Progenitor cell of endocrine pancreas (in vitro differentiated cells): ENCODE measurements at regions not wholly inside any gene's neighbourhood (a gene's known extent, or its start where the extent isn't known, plus 50 kb on each side); places are given as distances from the start of the nearest gene placed in this dataset.

Source experiments
- DNase-seq: peaks from one replicate; pipeline ENCODE4 v3.0.0; 2021; ENCODE audit warnings: low spot score; ENCODE audit not compliant: unreplicated experiment
- H3K27ac Mint-ChIP-seq: 2 replicates; pipeline ENCODE4 v1.8.0; 2021; ENCODE audit warnings: mild to moderate bottlenecking, moderate library complexity, mixed read lengths
- H3K27me3 Mint-ChIP-seq: 2 replicates; pipeline ENCODE4 v1.8.0; 2021; ENCODE audit warnings: mixed read lengths
- H3K36me3 Mint-ChIP-seq: 2 replicates; pipeline ENCODE4 v1.8.0; 2022; ENCODE audit warnings: mixed read lengths; ENCODE audit not compliant: insufficient read depth
- H3K4me1 Mint-ChIP-seq: 2 replicates; pipeline ENCODE4 v1.8.0; 2021; ENCODE audit warnings: low read depth, mixed read lengths
- H3K4me3 Mint-ChIP-seq: 2 replicates; pipeline ENCODE4 v1.8.0; 2021; ENCODE audit warnings: low read depth, mild to moderate bottlenecking, moderate library complexity, mixed read lengths
- H3K9me3 Mint-ChIP-seq: 2 replicates; pipeline ENCODE4 v1.8.0; 2021; ENCODE audit warnings: low read depth, mixed read lengths
- TF ChIP-seq, protein P1 (sequence below): fragments of 200-600 bp; sonication (generic); IDR thresholded peaks from one replicate; pipeline ENCODE4 v1.5.0; 2021; ENCODE audit warnings: antibody characterized with exemption, mild to moderate bottlenecking; ENCODE audit not compliant: unreplicated experiment

DNA sequence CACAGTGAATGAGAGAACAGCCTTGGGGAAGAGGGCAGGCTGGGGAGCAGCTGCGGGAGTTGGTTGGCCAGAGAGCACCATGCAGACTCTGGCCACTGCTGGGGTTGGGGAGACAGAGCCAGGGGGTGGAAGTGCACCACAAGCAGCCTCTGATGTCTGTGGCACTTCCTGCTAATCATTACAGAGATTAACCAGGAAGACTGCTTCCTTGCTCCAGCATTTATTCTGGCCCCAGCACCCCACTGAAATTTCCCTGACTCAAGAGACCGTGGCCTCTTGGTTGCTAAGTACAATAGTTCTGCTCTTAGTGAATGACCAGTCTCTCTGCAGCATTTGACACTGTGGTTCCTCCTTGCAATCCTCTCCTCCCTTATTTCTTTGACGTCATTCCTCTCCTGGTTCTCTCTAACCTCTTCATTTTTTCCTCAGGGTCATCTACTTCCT is 266.2 kb upstream of the ROPN1 start:
- Mint-ChIP-seq H3K4me3 (no peak overlapping the region), H3K4me1 (peaks cover 27% of the 10 kb centered on the region), H3K27me3 (no peaks in the 10 kb centered on the region), H3K36me3 (no peaks in the 10 kb centered on the region), H3K27ac (no peak overlapping the region), H3K9me3 (no peaks in the 10 kb centered on the region)
- TF ChIP-seq, protein P1, sequence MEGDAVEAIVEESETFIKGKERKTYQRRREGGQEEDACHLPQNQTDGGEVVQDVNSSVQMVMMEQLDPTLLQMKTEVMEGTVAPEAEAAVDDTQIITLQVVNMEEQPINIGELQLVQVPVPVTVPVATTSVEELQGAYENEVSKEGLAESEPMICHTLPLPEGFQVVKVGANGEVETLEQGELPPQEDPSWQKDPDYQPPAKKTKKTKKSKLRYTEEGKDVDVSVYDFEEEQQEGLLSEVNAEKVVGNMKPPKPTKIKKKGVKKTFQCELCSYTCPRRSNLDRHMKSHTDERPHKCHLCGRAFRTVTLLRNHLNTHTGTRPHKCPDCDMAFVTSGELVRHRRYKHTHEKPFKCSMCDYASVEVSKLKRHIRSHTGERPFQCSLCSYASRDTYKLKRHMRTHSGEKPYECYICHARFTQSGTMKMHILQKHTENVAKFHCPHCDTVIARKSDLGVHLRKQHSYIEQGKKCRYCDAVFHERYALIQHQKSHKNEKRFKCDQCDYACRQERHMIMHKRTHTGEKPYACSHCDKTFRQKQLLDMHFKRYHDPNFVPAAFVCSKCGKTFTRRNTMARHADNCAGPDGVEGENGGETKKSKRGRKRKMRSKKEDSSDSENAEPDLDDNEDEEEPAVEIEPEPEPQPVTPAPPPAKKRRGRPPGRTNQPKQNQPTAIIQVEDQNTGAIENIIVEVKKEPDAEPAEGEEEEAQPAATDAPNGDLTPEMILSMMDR, result no peak
- DNase-seq, result no peak

DNA sequence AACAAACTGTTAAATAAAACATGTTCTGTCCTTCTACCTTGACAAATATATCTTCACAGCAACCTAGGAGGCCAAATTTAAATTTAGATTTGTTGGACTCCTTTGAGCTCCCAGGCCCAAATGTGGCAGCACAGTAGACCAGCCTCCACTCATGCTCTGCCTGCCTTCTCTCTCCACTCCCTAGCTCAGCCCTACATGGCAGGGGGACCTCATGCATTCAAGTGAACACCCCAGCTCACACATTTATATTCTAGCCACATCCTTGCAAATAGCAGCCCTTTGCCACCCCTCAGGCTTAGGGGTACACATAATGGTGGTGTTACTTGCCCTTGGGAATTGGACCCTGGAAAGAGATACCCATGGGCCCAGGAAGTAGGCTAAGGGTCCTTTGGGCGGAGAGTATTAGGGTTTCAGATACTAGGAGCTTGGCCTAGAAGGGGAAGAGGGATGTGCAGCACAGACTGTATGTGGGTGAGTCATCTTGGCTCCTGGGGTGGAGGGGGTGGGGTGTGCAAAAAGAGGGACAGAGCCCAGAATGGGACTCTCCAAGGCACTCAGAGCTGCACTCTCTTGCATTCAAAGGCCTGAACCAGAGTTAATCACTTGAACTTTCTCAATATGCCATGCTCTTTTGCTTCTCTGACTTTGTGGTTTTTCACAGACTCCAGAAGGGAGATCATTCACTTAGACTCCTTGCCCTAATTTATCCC is 268.4 kb upstream of the ROPN1 start:
- DNase-seq, result no peak
- Mint-ChIP-seq H3K27ac (peak overlapping the region; percentile 44), H3K36me3 (peaks cover 3% of the 10 kb centered on the region), H3K27me3 (no peaks in the 10 kb centered on the region), H3K4me3 (no peak overlapping the region), H3K9me3 (no peaks in the 10 kb centered on the region), H3K4me1 (peaks cover 27% of the 10 kb centered on the region)
- TF ChIP-seq, protein P1, result no peak

DNA sequence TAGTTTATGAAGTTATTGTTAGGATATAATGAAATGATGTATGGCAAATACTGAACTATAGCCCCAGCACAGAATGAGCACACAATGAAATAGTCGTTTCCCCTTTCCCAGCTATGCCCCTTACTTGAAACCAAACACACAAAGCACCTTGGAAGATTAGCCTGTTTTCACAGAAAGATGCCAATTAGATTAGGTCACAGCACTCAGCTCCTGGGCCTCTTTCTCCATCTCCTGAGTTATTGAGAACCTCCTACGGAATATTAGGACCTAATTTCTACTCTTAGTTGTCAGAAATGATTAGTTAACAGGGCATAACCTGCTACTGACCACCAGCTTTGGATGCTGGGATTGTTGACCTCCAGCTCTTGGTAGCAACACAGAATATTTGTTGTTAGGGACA is 269.4 kb upstream of the ROPN1 start:
- peak overlapping the region; percentile 66 for H3K27ac Mint-ChIP-seq

DNA sequence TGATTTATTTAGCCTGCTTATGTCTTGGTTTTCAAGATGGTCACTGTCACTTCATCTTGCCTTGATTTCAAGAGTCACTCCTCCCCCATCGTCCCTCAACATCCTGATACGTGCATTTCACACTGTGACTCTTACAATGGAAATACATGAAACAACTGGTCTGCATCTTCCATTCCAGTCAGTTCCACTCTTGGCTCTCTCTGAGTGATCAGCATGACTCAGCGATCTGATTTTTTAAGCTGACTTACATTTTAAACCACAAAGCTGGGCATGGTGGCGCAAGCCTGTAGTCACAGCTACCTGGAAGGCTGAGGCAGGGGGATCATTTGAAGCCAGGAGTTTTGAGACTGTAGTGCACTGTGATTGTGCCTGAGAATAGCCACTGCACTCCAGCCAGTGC is 271.2 kb upstream of the ROPN1 start:
- peaks cover 11% of the 10 kb centered on the region for H3K4me1 Mint-ChIP-seq
- H3K9me3 Mint-ChIP-seq, result no peaks in the 10 kb centered on the region
- DNase-seq, result no peak
- TF ChIP-seq, protein P1, result no peak
- no peak overlapping the region for H3K4me3 Mint-ChIP-seq
- H3K36me3 Mint-ChIP-seq, result peaks cover 3% of the 10 kb centered on the region
- H3K27ac Mint-ChIP-seq, result no peak overlapping the region
- no peaks in the 10 kb centered on the region for H3K27me3 Mint-ChIP-seq

More for the DNA sequence above, 269.4 kb upstream of the ROPN1 start:
- H3K27me3 Mint-ChIP-seq, result no peaks in the 10 kb centered on the region
- H3K9me3 Mint-ChIP-seq, result no peaks in the 10 kb centered on the region
- peaks cover 3% of the 10 kb centered on the region for H3K36me3 Mint-ChIP-seq
- H3K4me1 Mint-ChIP-seq, result peaks cover 23% of the 10 kb centered on the region
- no peak for DNase-seq
- TF ChIP-seq, protein P1, result no peak
- H3K4me3 Mint-ChIP-seq, result no peak overlapping the region

DNA sequence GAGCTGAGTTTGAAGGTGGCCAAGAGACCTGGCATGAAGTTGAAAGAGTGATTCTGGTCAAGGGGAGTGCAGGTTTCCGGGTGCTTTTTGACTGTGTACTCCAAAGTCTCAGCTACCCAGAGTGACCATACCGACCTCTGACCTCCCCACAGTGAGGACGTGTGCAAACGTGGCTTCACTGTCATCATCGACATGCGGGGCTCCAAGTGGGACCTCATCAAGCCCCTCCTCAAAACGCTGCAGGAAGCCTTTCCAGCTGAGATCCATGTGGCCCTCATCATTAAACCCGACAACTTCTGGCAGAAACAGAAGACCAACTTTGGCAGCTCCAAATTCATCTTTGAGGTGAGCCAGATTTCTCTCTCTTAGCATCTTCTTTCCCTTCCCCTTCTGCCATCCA is 272.4 kb upstream of the ROPN1 start:
- Mint-ChIP-seq H3K4me3 (no peak overlapping the region), H3K36me3 (peaks cover 5% of the 10 kb centered on the region), H3K9me3 (no peaks in the 10 kb centered on the region), H3K27me3 (no peaks in the 10 kb centered on the region), H3K27ac (no peak overlapping the region), H3K4me1 (peaks cover 9% of the 10 kb centered on the region)
- TF ChIP-seq, protein P1, result no peak
- DNase-seq, result no peak
